Renal cortical epithelial cell (primary cell): ENCODE measurements at regions not wholly inside any gene's neighbourhood (a gene's known extent, or its start where the extent isn't known, plus 50 kb on each side); places are given as distances from the start of the nearest gene placed in this dataset.

Experiments
- DNase-seq: peaks from one replicate; pipeline ENCODE4 v3.0.0-alpha.2; 2011; ENCODE audit warnings: low read depth

- DNase-seq, result no peak
These were observed 426.1 kb downstream of the PABPC4L start for GRCh38 chr4:133775469-133775868.

- DNase-seq, result no peak
These were observed 442.2 kb downstream of the PABPC4L start for GRCh38 chr4:133759428-133759827.

GRCh38 chr4:133741766-133742165 lies 459.8 kb downstream of the PABPC4L start:
- DNase-seq, result no peak

- no peak for DNase-seq
These were observed 481.6 kb downstream of the PABPC4L start for GRCh38 chr4:133720001-133720400.

GRCh38 chr4:133719098-133719497 lies 482.5 kb downstream of the PABPC4L start:
- DNase-seq, result no peak

- DNase-seq, result no peak
These were observed 487.4 kb downstream of the PABPC4L start for GRCh38 chr4:133714211-133714610.

- DNase-seq, result no peak
These were observed 488.2 kb downstream of the PABPC4L start for GRCh38 chr4:133713340-133713739.

GRCh38 chr4:133711817-133712216 lies 489.8 kb downstream of the PABPC4L start:
- DNase-seq, result no peak

GRCh38 chr4:133694416-133694815 lies 507.2 kb downstream of the PABPC4L start:
- no peak for DNase-seq

GRCh38 chr4:133683967-133684366 lies 517.6 kb downstream of the PABPC4L start:
- no peak for DNase-seq

GRCh38 chr4:133668061-133668851 lies 519.2 kb downstream of the PCDH10 start:
- no peak for DNase-seq

GRCh38 chr4:133647206-133647605 lies 498.1 kb downstream of the PCDH10 start:
- DNase-seq, result peak; percentile 39

- DNase-seq, result peak; percentile 6
These were observed 492.1 kb downstream of the PCDH10 start for GRCh38 chr4:133641191-133641590.

GRCh38 chr4:133638751-133639150 lies 489.7 kb downstream of the PCDH10 start:
- DNase-seq, result peak; percentile 53

GRCh38 chr4:133637161-133637560 lies 488.1 kb downstream of the PCDH10 start:
- no peak for DNase-seq

GRCh38 chr4:133624744-133625143 lies 475.6 kb downstream of the PCDH10 start:
- DNase-seq, result peak; percentile 7

- DNase-seq, result no peak
These were observed 474.8 kb downstream of the PCDH10 start for GRCh38 chr4:133623847-133624246.

- DNase-seq, result no peak
These were observed 472.5 kb downstream of the PCDH10 start for GRCh38 chr4:133621628-133622027.

- no peak for DNase-seq
These were observed 471.5 kb downstream of the PCDH10 start for GRCh38 chr4:133620555-133620954.

- no peak for DNase-seq
These were observed 469.9 kb downstream of the PCDH10 start for GRCh38 chr4:133618963-133619362.

- DNase-seq, result no peak
These were observed 450.9 kb downstream of the PCDH10 start for GRCh38 chr4:133600008-133600407.

GRCh38 chr4:133598779-133599178 lies 449.7 kb downstream of the PCDH10 start:
- DNase-seq, result no peak

GRCh38 chr4:133597251-133597650 lies 448.2 kb downstream of the PCDH10 start:
- DNase-seq, result no peak

- DNase-seq, result no peak
These were observed 447.4 kb downstream of the PCDH10 start for GRCh38 chr4:133596459-133596858.
